Ascending aorta (tissue), 2 donors: ENCODE measurements at regions not wholly inside any gene's neighbourhood (a gene's known extent, or its start where the extent isn't known, plus 50 kb on each side); places are given as distances from the start of the nearest gene placed in this dataset.

Experiments
- DNase-seq, 2 donors: peaks; one replicate each; pipeline ENCODE4 v3.0.0-alpha.2; 2019; ENCODE audit warnings: low spot score in 2 of 2
- H3K27ac ChIP-seq, 2 donors: fragments of 200-600 bp; sonication (generic); one replicate each; pipeline ENCODE4 v1.5.1; 2016 to 2017; ENCODE audit warnings: mild to moderate bottlenecking in 1 of 2
- H3K27me3 ChIP-seq: fragments of 200-600 bp; sonication (generic); one replicate; pipeline ENCODE4 v1.5.1; 2017
- H3K36me3 ChIP-seq, 2 donors: fragments of 200-600 bp; sonication (generic); one replicate each; pipeline ENCODE4 v1.5.1; 2016
- H3K4me1 ChIP-seq, 2 donors: fragments of 200-600 bp; sonication (generic); one replicate each; pipeline ENCODE4 v1.5.1; 2016 to 2017; ENCODE audit warnings: mild to moderate bottlenecking in 1 of 2
- H3K4me3 ChIP-seq, 2 donors: fragments of 200-600 bp; sonication (generic); one replicate each; pipeline ENCODE4 v1.5.1; 2016 to 2017; ENCODE audit warnings: mild to moderate bottlenecking in 1 of 2
- H3K9me3 ChIP-seq, 2 donors: fragments of 200-600 bp; sonication (generic); one replicate each; pipeline ENCODE4 v1.5.1; 2016
- CTCF ChIP-seq, 3 experiments: fragments of 200-600 bp in 2 of 3; fragments of 450-650 bp in 1 of 3; sonication (generic) in 2 of 3; IDR thresholded peaks; one replicate each; pipeline ENCODE4 v1.5.1; 2016 to 2019; ENCODE audit warnings: antibody characterized with exemption in 3 of 3, mild to moderate bottlenecking in 1 of 3, moderate library complexity in 1 of 3
- intact Hi-C: fragments of 100-400 bp; cut with DNase I; formaldehyde crosslinking; loops from one replicate; pipeline ENCODE4 v1.15.1; 2023

GRCh38 chr1:94623560-94624148 is 82.1 kb upstream of the F3 start:
- intact Hi-C loops, result no loop called here
- Histone ChIP-seq H3K36me3 (no peaks in the 10 kb centered on the region), H3K27ac (no peak overlapping the region), H3K27me3 (no peaks in the 10 kb centered on the region), H3K9me3 (no peaks in the 10 kb centered on the region), H3K4me3 (no peak overlapping the region), H3K4me1 (no peaks in the 10 kb centered on the region)
- no peak for TF ChIP-seq CTCF (IDR thresholded peaks at IDR 0.05)
- DNase-seq, result no peak

GRCh38 chr1:94622757-94623156 is 81.2 kb upstream of the F3 start:
- no peaks in the 10 kb centered on the region for H3K9me3 ChIP-seq
- no peaks in the 10 kb centered on the region for H3K36me3 ChIP-seq
- intact Hi-C loops, result no loop called here
- H3K27me3 ChIP-seq, result no peaks in the 10 kb centered on the region
- H3K4me1 ChIP-seq, result no peaks in the 10 kb centered on the region
- DNase-seq, result no peak
- no peak overlapping the region for H3K27ac ChIP-seq
- no peak for TF ChIP-seq CTCF (IDR thresholded peaks at IDR 0.05)
- no peak overlapping the region for H3K4me3 ChIP-seq

- intact Hi-C loops, result no loop called here
- H3K27ac ChIP-seq, result no peak overlapping the region
- TF ChIP-seq CTCF (IDR thresholded peaks at IDR 0.05), result no peak
These were observed 80.2 kb upstream of the F3 start for GRCh38 chr1:94621802-94622201.

GRCh38 chr1:94621395-94621794 is 79.8 kb upstream of the F3 start:
- Histone ChIP-seq H3K4me3 (no peak overlapping the region), H3K27me3 (no peaks in the 10 kb centered on the region), H3K27ac (no peak overlapping the region), H3K36me3 (no peaks in the 10 kb centered on the region), H3K9me3 (no peaks in the 10 kb centered on the region), H3K4me1 (no peaks in the 10 kb centered on the region)
- no peak for DNase-seq
- no peak for TF ChIP-seq CTCF (IDR thresholded peaks at IDR 0.05)
- intact Hi-C loops, result no loop called here

More at GRCh38 chr1:94621802-94622201, 80.2 kb upstream of the F3 start:
- Histone ChIP-seq H3K4me3 (no peak overlapping the region), H3K9me3 (no peaks in the 10 kb centered on the region), H3K36me3 (no peaks in the 10 kb centered on the region), H3K27me3 (no peaks in the 10 kb centered on the region), H3K4me1 (no peaks in the 10 kb centered on the region)
- DNase-seq, result no peak

GRCh38 chr1:94620345-94621031 is 78.9 kb upstream of the F3 start:
- intact Hi-C loops, result no loop called here
- TF ChIP-seq CTCF (IDR thresholded peaks at IDR 0.05), result no peak
- Histone ChIP-seq H3K4me1 (no peaks in the 10 kb centered on the region), H3K36me3 (no peaks in the 10 kb centered on the region), H3K9me3 (no peaks in the 10 kb centered on the region), H3K27ac (no peak overlapping the region), H3K27me3 (no peaks in the 10 kb centered on the region), H3K4me3 (no peak overlapping the region)
- DNase-seq, result no peak
